GM12878 (cell line): ENCODE measurements at regions not wholly inside any gene's neighbourhood (a gene's known extent, or its start where the extent isn't known, plus 50 kb on each side); places are given as distances from the start of the nearest gene placed in this dataset.

Experiments
- ATAC-seq: fragments of 200-7000 bp; cut with Tn5 transposase; 3 replicates; pipeline ENCODE4 v1.9.1; 2020; ENCODE audit warnings: mild to moderate bottlenecking, moderate library complexity
- BruUV-seq: library from RNA; stranded (reverse); fragments of 400-500 nt; replicated peaks from 2 replicates; lab custom pipeline; 2021; lab: Mats Ljungman, UMichigan
- CTCF ChIA-PET: fragments of 300-600 bp; sonication (Branson Sonifier 250); formaldehyde crosslinking; extraction: SDS; loops from one replicate; lab custom pipeline; 2021; ENCODE audit warnings: inconsistent platforms; lab: Yijun Ruan, JAX
- POLR2A ChIA-PET: fragments of 350-600 bp; formaldehyde crosslinking; extraction: SDS; loops from one replicate; lab custom pipeline; 2021; ENCODE audit warnings: inconsistent platforms; lab: Charles Lee
- RAD21 ChIA-PET: fragments of 300-600 bp; sonication (Branson Sonifier 250); formaldehyde crosslinking; loops from one replicate; lab custom pipeline; 2023; ENCODE audit warnings: antibody characterized with exemption; ENCODE audit not compliant: unreplicated experiment; lab: Charles Lee
- SMC1A ChIA-PET: fragments of 300-600 bp; sonication (Branson Sonifier 250); formaldehyde crosslinking; loops from one replicate; lab custom pipeline; 2023; ENCODE audit not compliant: unreplicated experiment, uncharacterized antibody; lab: Charles Lee
- DNase-seq: peaks from one replicate; pipeline ENCODE4 v3.0.0-alpha.2; 2011; ENCODE audit warnings: low read depth, low spot score
- FAIRE-seq: peaks from 3 replicates; lab custom pipeline; 2011; peaks lifted over from hg19 to GRCh38; lab: Jason Lieb, UNC
- H2AFZ ChIP-seq: 2 replicates; pipeline ENCODE4 v1.6.0; 2011; ENCODE audit warnings: low read depth, low read length, control low read depth; ENCODE audit not compliant: control insufficient read depth
- H3K27ac ChIP-seq: 2 replicates; pipeline ENCODE4 v1.5.1; 2011; ENCODE audit warnings: control low read depth; ENCODE audit not compliant: control insufficient read depth, insufficient read depth
- H3K27me3 ChIP-seq, 2 experiments: replicated peaks in 1 of 2; 2 replicates each; pipeline versions ENCODE4 v1.6.0 to v1.6.1; 2011; ENCODE audit warnings: low read length in 1 of 2; ENCODE audit not compliant: control insufficient read depth in 2 of 2, insufficient read depth in 2 of 2
- H3K36me3 ChIP-seq, 2 experiments: 2 replicates each; pipeline ENCODE4 v1.5.1; 2011; ENCODE audit warnings: low read length in 1 of 2; ENCODE audit not compliant: control insufficient read depth in 2 of 2, insufficient read depth in 2 of 2
- H3K4me1 ChIP-seq: 2 replicates; pipeline ENCODE4 v1.6.1; 2011; ENCODE audit warnings: mild to moderate bottlenecking, low read length, moderate library complexity, mixed read lengths; ENCODE audit not compliant: control insufficient read depth, insufficient read depth
- H3K4me2 ChIP-seq: 2 replicates; pipeline ENCODE4 v1.6.0; 2011; ENCODE audit warnings: control low read depth; ENCODE audit not compliant: control insufficient read depth, insufficient read depth
- H3K4me3 ChIP-seq: fragments of 200-600 bp; sonication (generic); 2 replicates; pipeline ENCODE4 v1.5.1; 2016
- H3K79me2 ChIP-seq: 2 replicates; pipeline ENCODE4 v1.6.0; 2011; ENCODE audit warnings: low read length; ENCODE audit not compliant: control insufficient read depth, insufficient read depth
- H3K9ac ChIP-seq: 2 replicates; pipeline ENCODE4 v1.8.0; 2011; ENCODE audit warnings: low read length, control low read depth, mixed read lengths; ENCODE audit not compliant: control insufficient read depth, insufficient read depth
- H3K9me3 ChIP-seq: replicated peaks from 3 replicates; pipeline ENCODE4 v1.5.1; 2011; ENCODE audit warnings: mild to moderate bottlenecking, low read length; ENCODE audit not compliant: control insufficient read depth, insufficient read depth
- H4K20me1 ChIP-seq: 2 replicates; pipeline ENCODE4 v1.6.0; 2011; ENCODE audit not compliant: control insufficient read depth, insufficient read depth
- BCL11A ChIP-seq: IDR thresholded peaks from 2 replicates; pipeline ENCODE4 v1.6.1; 2011; ENCODE audit warnings: low read depth, low read length
- MEF2B ChIP-seq: fragments of 450-650 bp; IDR thresholded peaks from 2 replicates; pipeline ENCODE4 v1.6.1; 2018; ENCODE audit warnings: mild to moderate bottlenecking, moderate library complexity; ENCODE audit not compliant: partially characterized antibody, poor library complexity, severe bottlenecking
- RAD51 ChIP-seq: fragments of 450-650 bp; IDR thresholded peaks from 2 replicates; pipeline ENCODE4 v1.6.1; 2016; ENCODE audit warnings: moderate library complexity, mild to moderate bottlenecking, inconsistent platforms
- SUZ12 ChIP-seq: fragments of 200-600 bp; sonication (generic); IDR thresholded peaks from one replicate; pipeline ENCODE4 v1.6.1; 2018; ENCODE audit warnings: antibody characterized with exemption, mild to moderate bottlenecking; ENCODE audit not compliant: unreplicated experiment
- ZNF622 ChIP-seq: fragments of 450-650 bp; IDR thresholded peaks from 2 replicates; pipeline ENCODE4 v1.6.1; 2017; ENCODE audit warnings: mild to moderate bottlenecking, inconsistent platforms
- WGBS: methylation state at CpG from one replicate; pipeline ENCODE4 v1.1.6; 2016; ENCODE audit warnings: low lambda C conversion rate; ENCODE audit not compliant: insufficient replicate concordance, insufficient coverage; ENCODE audit errors: missing lambda C conversion rate; 5-methylcytosine and 5-hydroxymethylcytosine counted together
- in situ Hi-C: fragments of 300-500 bp; cut with MboI; formaldehyde crosslinking; loops from 9 replicates; pipeline ENCODE4 v1.14.3; 2018; ENCODE audit warnings: mixed read lengths
- intact Hi-C: fragments of 100-400 bp; cut with micrococcal nuclease; formaldehyde crosslinking; loops from one replicate; pipeline ENCODE4 v1.14.2; 2022; ENCODE audit not compliant: unreplicated experiment
- TF ChIP-seq, protein P1 (sequence below): IDR thresholded peaks from 2 replicates; pipeline ENCODE4 v1.6.1; 2012; ENCODE audit warnings: mild to moderate bottlenecking, low read depth, low read length
- TF ChIP-seq, protein P2 (sequence below): IDR thresholded peaks from 2 replicates; pipeline ENCODE4 v1.6.1; 2011; ENCODE audit warnings: mild to moderate bottlenecking, low read depth, low read length, moderate library complexity; ENCODE audit not compliant: insufficient replicate concordance

DNA sequence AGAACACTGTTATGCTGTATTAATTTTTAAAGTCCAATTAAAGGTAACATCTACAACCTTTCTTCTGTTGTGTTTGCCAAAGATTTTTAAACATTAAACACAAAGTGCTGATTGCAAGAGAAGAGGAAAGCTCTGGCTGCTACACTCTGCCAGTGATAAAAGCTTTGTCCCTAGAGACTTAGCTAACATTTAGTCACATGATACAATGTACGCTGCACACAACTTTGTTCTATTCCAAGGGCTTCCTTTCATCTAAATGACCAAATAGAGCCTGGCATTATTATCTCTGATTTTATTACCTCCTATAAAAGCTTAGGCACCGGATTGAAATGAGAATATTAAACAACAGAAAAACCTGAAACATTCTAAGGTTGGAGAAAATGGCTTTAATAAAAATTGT lies 388.7 kb upstream of the PMFBP1 start:
- BruUV-seq: no TSS peak
- CTCF ChIA-PET: interaction anchor here (0.7 to 1.2 kb wide), 5 partner anchors 9 to 435 kb away, joined by 3 to 4 read pairs (median 3); no protein-coding TSS in a partner anchor
- H3K4me2 ChIP-seq: no peak overlapping the region
- H3K4me1 ChIP-seq: no peaks in the 10 kb centered on the region
- RAD21 ChIA-PET: no interaction called here
- no peak for DNase-seq
- H3K79me2 ChIP-seq: no peaks in the 10 kb centered on the region
- WGBS: 63% methylated on average over 2 of the region's 2 CpGs
- H4K20me1 ChIP-seq: no peaks in the 10 kb centered on the region
- H3K36me3 ChIP-seq: no peaks in the 10 kb centered on the region
- no peak overlapping the region for H3K27ac ChIP-seq
- POLR2A ChIA-PET: interaction anchor here (0.5 kb wide), 1 partner anchor 13 kb away, joined by 3 read pairs; no protein-coding TSS in a partner anchor
- no peaks in the 10 kb centered on the region for H3K27me3 ChIP-seq
- 0 out of 3 replicates have a peak, but pooled peaks have one; percentile 32 for ATAC-seq
- no peak for FAIRE-seq
- SMC1A ChIA-PET: interaction anchor here (1.2 to 1.4 kb wide), 2 partner anchors 8 to 98 kb away, joined by 3 to 5 read pairs; no protein-coding TSS in a partner anchor
- TF ChIP-seq MEF2B: peak; percentile 25
- TF ChIP-seq, protein P1, sequence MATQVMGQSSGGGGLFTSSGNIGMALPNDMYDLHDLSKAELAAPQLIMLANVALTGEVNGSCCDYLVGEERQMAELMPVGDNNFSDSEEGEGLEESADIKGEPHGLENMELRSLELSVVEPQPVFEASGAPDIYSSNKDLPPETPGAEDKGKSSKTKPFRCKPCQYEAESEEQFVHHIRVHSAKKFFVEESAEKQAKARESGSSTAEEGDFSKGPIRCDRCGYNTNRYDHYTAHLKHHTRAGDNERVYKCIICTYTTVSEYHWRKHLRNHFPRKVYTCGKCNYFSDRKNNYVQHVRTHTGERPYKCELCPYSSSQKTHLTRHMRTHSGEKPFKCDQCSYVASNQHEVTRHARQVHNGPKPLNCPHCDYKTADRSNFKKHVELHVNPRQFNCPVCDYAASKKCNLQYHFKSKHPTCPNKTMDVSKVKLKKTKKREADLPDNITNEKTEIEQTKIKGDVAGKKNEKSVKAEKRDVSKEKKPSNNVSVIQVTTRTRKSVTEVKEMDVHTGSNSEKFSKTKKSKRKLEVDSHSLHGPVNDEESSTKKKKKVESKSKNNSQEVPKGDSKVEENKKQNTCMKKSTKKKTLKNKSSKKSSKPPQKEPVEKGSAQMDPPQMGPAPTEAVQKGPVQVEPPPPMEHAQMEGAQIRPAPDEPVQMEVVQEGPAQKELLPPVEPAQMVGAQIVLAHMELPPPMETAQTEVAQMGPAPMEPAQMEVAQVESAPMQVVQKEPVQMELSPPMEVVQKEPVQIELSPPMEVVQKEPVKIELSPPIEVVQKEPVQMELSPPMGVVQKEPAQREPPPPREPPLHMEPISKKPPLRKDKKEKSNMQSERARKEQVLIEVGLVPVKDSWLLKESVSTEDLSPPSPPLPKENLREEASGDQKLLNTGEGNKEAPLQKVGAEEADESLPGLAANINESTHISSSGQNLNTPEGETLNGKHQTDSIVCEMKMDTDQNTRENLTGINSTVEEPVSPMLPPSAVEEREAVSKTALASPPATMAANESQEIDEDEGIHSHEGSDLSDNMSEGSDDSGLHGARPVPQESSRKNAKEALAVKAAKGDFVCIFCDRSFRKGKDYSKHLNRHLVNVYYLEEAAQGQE: no peak
- no peak for TF ChIP-seq SUZ12
- TF ChIP-seq RAD51: 0 out of 2 replicates have a peak, but pooled peaks have one; percentile 18
- TF ChIP-seq, protein P2, sequence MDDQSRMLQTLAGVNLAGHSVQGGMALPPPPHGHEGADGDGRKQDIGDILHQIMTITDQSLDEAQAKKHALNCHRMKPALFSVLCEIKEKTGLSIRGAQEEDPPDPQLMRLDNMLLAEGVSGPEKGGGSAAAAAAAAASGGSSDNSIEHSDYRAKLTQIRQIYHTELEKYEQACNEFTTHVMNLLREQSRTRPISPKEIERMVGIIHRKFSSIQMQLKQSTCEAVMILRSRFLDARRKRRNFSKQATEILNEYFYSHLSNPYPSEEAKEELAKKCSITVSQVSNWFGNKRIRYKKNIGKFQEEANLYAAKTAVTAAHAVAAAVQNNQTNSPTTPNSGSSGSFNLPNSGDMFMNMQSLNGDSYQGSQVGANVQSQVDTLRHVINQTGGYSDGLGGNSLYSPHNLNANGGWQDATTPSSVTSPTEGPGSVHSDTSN: no peak
- no peak for TF ChIP-seq ZNF622
- no peak for TF ChIP-seq BCL11A
- TF ChIP-seq, all 136 proteins: peak for 2
- no peak overlapping the region; the same call in 1 of the 2 replicates for H2AFZ ChIP-seq
- intact Hi-C loops: no loop called here
- in situ Hi-C loops: no loop called here
- no peak overlapping the region for H3K9ac ChIP-seq
- no peaks in the 10 kb centered on the region for H3K9me3 ChIP-seq
- H3K4me3 ChIP-seq: no peak overlapping the region
